ENCODE measurements at regions not wholly inside any gene's neighbourhood (a gene's known extent, or its start where the extent isn't known, plus 50 kb on each side); places are given as distances from the start of the nearest gene placed in this dataset.

GRCh38 chr9:29322240-29322639 lies 1749.0 kb upstream of the C9orf72 start:
- DNase-seq (ENCODE audit: low read depth): no peak
- TF ChIP-seq, protein P1, sequence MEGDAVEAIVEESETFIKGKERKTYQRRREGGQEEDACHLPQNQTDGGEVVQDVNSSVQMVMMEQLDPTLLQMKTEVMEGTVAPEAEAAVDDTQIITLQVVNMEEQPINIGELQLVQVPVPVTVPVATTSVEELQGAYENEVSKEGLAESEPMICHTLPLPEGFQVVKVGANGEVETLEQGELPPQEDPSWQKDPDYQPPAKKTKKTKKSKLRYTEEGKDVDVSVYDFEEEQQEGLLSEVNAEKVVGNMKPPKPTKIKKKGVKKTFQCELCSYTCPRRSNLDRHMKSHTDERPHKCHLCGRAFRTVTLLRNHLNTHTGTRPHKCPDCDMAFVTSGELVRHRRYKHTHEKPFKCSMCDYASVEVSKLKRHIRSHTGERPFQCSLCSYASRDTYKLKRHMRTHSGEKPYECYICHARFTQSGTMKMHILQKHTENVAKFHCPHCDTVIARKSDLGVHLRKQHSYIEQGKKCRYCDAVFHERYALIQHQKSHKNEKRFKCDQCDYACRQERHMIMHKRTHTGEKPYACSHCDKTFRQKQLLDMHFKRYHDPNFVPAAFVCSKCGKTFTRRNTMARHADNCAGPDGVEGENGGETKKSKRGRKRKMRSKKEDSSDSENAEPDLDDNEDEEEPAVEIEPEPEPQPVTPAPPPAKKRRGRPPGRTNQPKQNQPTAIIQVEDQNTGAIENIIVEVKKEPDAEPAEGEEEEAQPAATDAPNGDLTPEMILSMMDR (conservative IDR thresholded peaks at IDR 0.05; ENCODE audit: low read length): no peak
- no peak overlapping the region for H3K4me3 ChIP-seq (ENCODE audit: low read length)

- no peak overlapping the region for H3K4me3 ChIP-seq (ENCODE audit: low read length)
- no peak for DNase-seq (ENCODE audit: low read depth)
- TF ChIP-seq, protein P1 (conservative IDR thresholded peaks at IDR 0.05; ENCODE audit: low read length): no peak
Measured at GRCh38 chr9:29325894-29326293, 1752.6 kb upstream of the C9orf72 start.

GRCh38 chr9:29332789-29333188 lies 1759.5 kb upstream of the C9orf72 start:
- H3K4me3 ChIP-seq (ENCODE audit: low read length): no peak overlapping the region
- no peak for DNase-seq (ENCODE audit: low read depth)
- TF ChIP-seq, protein P1 (conservative IDR thresholded peaks at IDR 0.05; ENCODE audit: low read length): no peak

GRCh38 chr9:29336281-29336680 lies 1763.0 kb upstream of the C9orf72 start:
- H3K4me3 ChIP-seq (ENCODE audit: low read length): no peak overlapping the region
- TF ChIP-seq, protein P1 (conservative IDR thresholded peaks at IDR 0.05; ENCODE audit: low read length): no peak
- no peak for DNase-seq (ENCODE audit: low read depth)

GRCh38 chr9:29339387-29339786 lies 1766.1 kb upstream of the C9orf72 start:
- no peak overlapping the region for H3K4me3 ChIP-seq (ENCODE audit: low read length)
- no peak for DNase-seq (ENCODE audit: low read depth)
- TF ChIP-seq, protein P1 (conservative IDR thresholded peaks at IDR 0.05; ENCODE audit: low read length): no peak

- TF ChIP-seq, protein P1 (conservative IDR thresholded peaks at IDR 0.05; ENCODE audit: low read length): no peak
- DNase-seq (ENCODE audit: low read depth): no peak
- no peak overlapping the region for H3K4me3 ChIP-seq (ENCODE audit: low read length)
Measured at GRCh38 chr9:29348999-29349398, 1775.7 kb upstream of the C9orf72 start.

DNA sequence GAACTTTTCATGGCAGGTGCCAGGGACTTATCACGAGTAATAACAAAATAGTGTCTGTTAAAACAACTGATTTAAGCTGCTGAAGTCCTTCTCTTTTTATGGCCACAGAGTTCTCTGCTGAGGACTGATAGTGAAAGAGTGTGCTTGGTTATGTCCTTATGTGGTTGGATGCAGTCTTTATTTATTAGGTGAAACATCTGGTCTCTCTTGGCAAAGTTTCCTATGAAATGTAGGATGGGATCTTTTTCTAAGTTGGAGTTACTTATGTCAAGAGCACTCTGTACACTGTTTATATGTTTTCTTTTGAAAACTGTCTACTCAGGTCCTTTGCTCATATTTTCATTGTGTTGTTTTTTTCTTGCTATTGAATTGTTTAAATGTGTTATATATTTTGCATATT lies 1816.1 kb upstream of the C9orf72 start:
- TF ChIP-seq, protein P1 (conservative IDR thresholded peaks at IDR 0.05; ENCODE audit: low read length): no peak
- DNase-seq (ENCODE audit: low read depth): no peak
- H3K4me3 ChIP-seq (ENCODE audit: low read length): no peak overlapping the region

Measured in AG10803 (cell line).